ENCODE measurements at regions not wholly inside any gene's neighbourhood (a gene's known extent, or its start where the extent isn't known, plus 50 kb on each side); places are given as distances from the start of the nearest gene placed in this dataset.
"Not testable (repeated sequence)": the region's sequence is repeated elsewhere in the genome, so short reads cannot be mapped to it uniquely, and the experiment has no call there.

GRCh38 chr9:115883467-115884329 lies 269.9 kb upstream of the PAPPA start:
- H3K36me3 Mint-ChIP-seq: no peaks in the 10 kb centered on the region
- no peak overlapping the region for H3K27ac ChIP-seq (ENCODE audit: low read length)
- 29% methylated on average over 4 of the region's 5 CpGs for WGBS (ENCODE audit: insufficient coverage)
- no peaks in the 10 kb centered on the region for H3K9me3 ChIP-seq (ENCODE audit: control insufficient read depth, insufficient read depth, low read length)
- no peaks in the 10 kb centered on the region for H3K4me1 ChIP-seq (ENCODE audit: control insufficient read depth, insufficient read depth, low read length)
- H3K4me3 ChIP-seq (ENCODE audit: low read length): no peak overlapping the region
- intact Hi-C loops (cut with micrococcal nuclease): no loop called here
- DNase-seq (no peak), ATAC-seq (no peak)
- no peak for TF ChIP-seq CTCF (IDR thresholded peaks at IDR 0.05)
- no peaks in the 10 kb centered on the region for H3K36me3 ChIP-seq (ENCODE audit: control insufficient read depth, insufficient read depth, low read length)
- H3K9me3 Mint-ChIP-seq: peaks cover 4 to 5% of the 10 kb centered on the region in 2 donors
- no peaks in the 10 kb centered on the region for H3K27me3 ChIP-seq (ENCODE audit: control insufficient read depth, insufficient read depth, low read length)
- no peaks in the 10 kb centered on the region for H3K4me1 Mint-ChIP-seq
- H3K27me3 Mint-ChIP-seq (ENCODE audit: low read depth in 2 of 2): no peaks in the 10 kb centered on the region
- H3K4me3 Mint-ChIP-seq: no peak overlapping the region
- no peak overlapping the region for H3K27ac Mint-ChIP-seq

- no peaks in the 10 kb centered on the region for H3K36me3 Mint-ChIP-seq
- no peaks in the 10 kb centered on the region for H3K27me3 ChIP-seq (ENCODE audit: control insufficient read depth, insufficient read depth, low read length)
- H3K4me1 ChIP-seq (ENCODE audit: control insufficient read depth, insufficient read depth, low read length): no peaks in the 10 kb centered on the region
- no peaks in the 10 kb centered on the region for H3K27me3 Mint-ChIP-seq (ENCODE audit: low read depth in 2 of 2)
- H3K9me3 ChIP-seq (ENCODE audit: control insufficient read depth, insufficient read depth, low read length): no peaks in the 10 kb centered on the region
- no peak overlapping the region for H3K4me3 ChIP-seq (ENCODE audit: low read length)
- peaks cover 4% of the 10 kb centered on the region in 2 donors for H3K9me3 Mint-ChIP-seq
- H3K27ac ChIP-seq (ENCODE audit: low read length): no peak overlapping the region
- no peak overlapping the region for H3K27ac Mint-ChIP-seq
- WGBS (ENCODE audit: insufficient coverage): 63% methylated on average over 2 of the region's 2 CpGs
- no peaks in the 10 kb centered on the region for H3K4me1 Mint-ChIP-seq
- no peaks in the 10 kb centered on the region for H3K36me3 ChIP-seq (ENCODE audit: control insufficient read depth, insufficient read depth, low read length)
- DNase-seq: no peak
- H3K4me3 Mint-ChIP-seq: no peak overlapping the region
- intact Hi-C loops (cut with micrococcal nuclease): no loop called here
- ATAC-seq: no peak
- no peak for TF ChIP-seq CTCF (IDR thresholded peaks at IDR 0.05)
Measured at GRCh38 chr9:115884846-115885245, 268.7 kb upstream of the PAPPA start.

GRCh38 chr9:115888131-115888530 lies 265.5 kb upstream of the PAPPA start:
- TF ChIP-seq CTCF (IDR thresholded peaks at IDR 0.05): no peak
- Mint-ChIP-seq H3K36me3 (no peaks in the 10 kb centered on the region), H3K9me3 (peaks cover 4 to 6% of the 10 kb centered on the region in 2 donors), H3K27ac (no peak overlapping the region), H3K4me1 (no peaks in the 10 kb centered on the region), H3K27me3 (ENCODE audit: low read depth in 2 of 2) (no peaks in the 10 kb centered on the region), H3K4me3 (no peak overlapping the region)
- intact Hi-C loops (cut with micrococcal nuclease): no loop called here
- Histone ChIP-seq H3K36me3 (ENCODE audit: control insufficient read depth, insufficient read depth, low read length) (no peaks in the 10 kb centered on the region), H3K27ac (ENCODE audit: low read length) (no peak overlapping the region), H3K9me3 (ENCODE audit: control insufficient read depth, insufficient read depth, low read length) (no peaks in the 10 kb centered on the region), H3K27me3 (ENCODE audit: control insufficient read depth, insufficient read depth, low read length) (no peaks in the 10 kb centered on the region), H3K4me1 (ENCODE audit: control insufficient read depth, insufficient read depth, low read length) (no peaks in the 10 kb centered on the region), H3K4me3 (ENCODE audit: low read length) (no peak overlapping the region)
- no peak for ATAC-seq
- WGBS (ENCODE audit: insufficient coverage): 64% methylated on average over 5 of the region's 5 CpGs
- no peak for DNase-seq

- no peak overlapping the region for H3K4me3 ChIP-seq (ENCODE audit: low read length)
- Mint-ChIP-seq H3K4me3 (no peak overlapping the region), H3K9me3 (peaks cover 8 to 12% of the 10 kb centered on the region in 2 donors), H3K4me1 (no peaks in the 10 kb centered on the region), H3K36me3 (no peaks in the 10 kb centered on the region), H3K27ac (no peak overlapping the region), H3K27me3 (ENCODE audit: low read depth in 2 of 2) (no peaks in the 10 kb centered on the region)
- H3K27me3 ChIP-seq (ENCODE audit: control insufficient read depth, insufficient read depth, low read length): no peaks in the 10 kb centered on the region
- ATAC-seq (no peak), DNase-seq (no peak)
- TF ChIP-seq CTCF (IDR thresholded peaks at IDR 0.05): no peak
- H3K36me3 ChIP-seq (ENCODE audit: control insufficient read depth, insufficient read depth, low read length): no peaks in the 10 kb centered on the region
- H3K9me3 ChIP-seq (ENCODE audit: control insufficient read depth, insufficient read depth, low read length): no peaks in the 10 kb centered on the region
- WGBS (ENCODE audit: insufficient coverage): no CpG with 5 or more reads among the region's 2 CpGs
- no peaks in the 10 kb centered on the region for H3K4me1 ChIP-seq (ENCODE audit: control insufficient read depth, insufficient read depth, low read length)
- intact Hi-C loops (cut with micrococcal nuclease): no loop called here
- H3K27ac ChIP-seq (ENCODE audit: low read length): no peak overlapping the region
Measured at GRCh38 chr9:115891929-115892328, 261.7 kb upstream of the PAPPA start.

GRCh38 chr9:115898478-115898877 lies 255.1 kb upstream of the PAPPA start:
- H3K4me3 ChIP-seq (ENCODE audit: low read length); H3K27me3 ChIP-seq (ENCODE audit: control insufficient read depth, insufficient read depth, low read length); ATAC-seq; H3K27ac ChIP-seq (ENCODE audit: low read length); H3K36me3 ChIP-seq (ENCODE audit: control insufficient read depth, insufficient read depth, low read length); DNase-seq; H3K9me3 ChIP-seq (ENCODE audit: control insufficient read depth, insufficient read depth, low read length); H3K4me1 Mint-ChIP-seq; H3K27ac Mint-ChIP-seq; H3K4me3 Mint-ChIP-seq; H3K4me1 ChIP-seq (ENCODE audit: control insufficient read depth, insufficient read depth, low read length); H3K36me3 Mint-ChIP-seq; intact Hi-C loops (cut with micrococcal nuclease); H3K27me3 Mint-ChIP-seq (ENCODE audit: low read depth in 2 of 2): not testable (repeated sequence)
- WGBS (ENCODE audit: insufficient coverage): 50% methylated on average over 1 of the region's 2 CpGs
- peaks cover 13% of the 10 kb centered on the region in 2 donors for H3K9me3 Mint-ChIP-seq

Measured in natural killer cell (primary cell).